GM12872 (cell line): ENCODE measurements at regions not wholly inside any gene's neighbourhood (a gene's known extent, or its start where the extent isn't known, plus 50 kb on each side); places are given as distances from the start of the nearest gene placed in this dataset.

Experiments
- TF ChIP-seq, protein P1 (sequence below): IDR thresholded peaks from 3 replicates; pipeline ENCODE4 v1.5.1; 2011; ENCODE audit warnings: low read depth, mild to moderate bottlenecking, low read length, moderate library complexity; ENCODE audit not compliant: insufficient read depth

DNA sequence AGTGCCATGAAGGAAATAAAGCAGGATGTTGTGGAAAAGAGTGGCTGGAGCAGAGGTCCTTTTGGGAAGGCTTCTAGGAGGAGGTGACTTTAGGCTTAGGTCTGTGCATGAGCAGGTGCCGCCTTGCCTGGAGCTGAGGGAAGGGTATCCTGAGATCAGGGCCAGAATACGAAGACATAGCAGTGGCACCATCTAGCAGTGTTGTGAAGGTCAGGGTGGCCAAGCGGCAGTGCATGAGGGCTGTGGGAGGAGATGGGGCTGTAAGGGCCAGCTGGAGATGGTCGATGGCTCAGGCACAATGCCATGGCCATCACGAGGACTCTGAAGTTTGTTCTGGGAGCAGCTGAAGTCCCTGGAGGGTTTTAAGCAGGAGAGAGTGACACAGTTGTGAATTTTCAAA, 219.5 kb downstream of the PTPRU start:
- TF ChIP-seq, protein P1, sequence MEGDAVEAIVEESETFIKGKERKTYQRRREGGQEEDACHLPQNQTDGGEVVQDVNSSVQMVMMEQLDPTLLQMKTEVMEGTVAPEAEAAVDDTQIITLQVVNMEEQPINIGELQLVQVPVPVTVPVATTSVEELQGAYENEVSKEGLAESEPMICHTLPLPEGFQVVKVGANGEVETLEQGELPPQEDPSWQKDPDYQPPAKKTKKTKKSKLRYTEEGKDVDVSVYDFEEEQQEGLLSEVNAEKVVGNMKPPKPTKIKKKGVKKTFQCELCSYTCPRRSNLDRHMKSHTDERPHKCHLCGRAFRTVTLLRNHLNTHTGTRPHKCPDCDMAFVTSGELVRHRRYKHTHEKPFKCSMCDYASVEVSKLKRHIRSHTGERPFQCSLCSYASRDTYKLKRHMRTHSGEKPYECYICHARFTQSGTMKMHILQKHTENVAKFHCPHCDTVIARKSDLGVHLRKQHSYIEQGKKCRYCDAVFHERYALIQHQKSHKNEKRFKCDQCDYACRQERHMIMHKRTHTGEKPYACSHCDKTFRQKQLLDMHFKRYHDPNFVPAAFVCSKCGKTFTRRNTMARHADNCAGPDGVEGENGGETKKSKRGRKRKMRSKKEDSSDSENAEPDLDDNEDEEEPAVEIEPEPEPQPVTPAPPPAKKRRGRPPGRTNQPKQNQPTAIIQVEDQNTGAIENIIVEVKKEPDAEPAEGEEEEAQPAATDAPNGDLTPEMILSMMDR, result no peak

DNA sequence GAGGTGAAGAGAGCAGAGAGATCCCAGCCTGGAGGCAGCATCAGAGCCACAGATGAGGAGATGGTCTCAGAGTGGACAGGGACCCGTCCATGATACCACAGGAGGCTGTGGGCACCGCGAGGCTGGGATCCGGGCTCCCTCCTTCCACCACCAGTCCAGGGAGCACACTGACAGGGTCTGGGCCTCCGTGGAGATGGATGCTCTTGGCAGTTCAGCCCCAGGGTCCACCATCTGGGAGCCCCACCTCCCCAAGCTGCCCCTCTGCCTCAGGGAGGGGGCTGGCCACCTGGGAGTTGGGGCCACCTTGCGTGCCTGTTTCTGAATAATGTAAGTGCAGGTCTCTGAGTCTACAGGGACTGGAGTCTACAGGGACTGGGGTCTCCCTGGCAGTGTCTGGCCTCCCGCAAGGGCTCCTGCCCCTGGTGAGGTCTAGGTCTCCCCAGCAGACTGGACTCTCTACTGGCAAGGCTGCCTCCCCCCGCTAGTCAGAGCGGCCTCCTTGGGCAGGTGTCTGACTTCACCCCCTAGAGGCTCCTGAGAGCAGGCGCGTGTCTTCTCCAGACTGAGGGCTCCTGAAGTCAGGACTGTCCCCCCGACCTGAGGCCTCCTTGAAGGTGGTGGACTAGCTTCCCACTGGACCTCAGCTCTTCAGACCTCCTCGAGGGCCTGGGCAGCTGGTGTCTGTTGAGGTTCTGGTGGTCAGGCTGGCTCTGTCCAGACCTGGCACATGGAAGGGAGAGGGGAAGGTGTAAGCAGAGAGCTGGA, 218.5 kb downstream of the PTPRU start:
- TF ChIP-seq, protein P1, result no peak

DNA sequence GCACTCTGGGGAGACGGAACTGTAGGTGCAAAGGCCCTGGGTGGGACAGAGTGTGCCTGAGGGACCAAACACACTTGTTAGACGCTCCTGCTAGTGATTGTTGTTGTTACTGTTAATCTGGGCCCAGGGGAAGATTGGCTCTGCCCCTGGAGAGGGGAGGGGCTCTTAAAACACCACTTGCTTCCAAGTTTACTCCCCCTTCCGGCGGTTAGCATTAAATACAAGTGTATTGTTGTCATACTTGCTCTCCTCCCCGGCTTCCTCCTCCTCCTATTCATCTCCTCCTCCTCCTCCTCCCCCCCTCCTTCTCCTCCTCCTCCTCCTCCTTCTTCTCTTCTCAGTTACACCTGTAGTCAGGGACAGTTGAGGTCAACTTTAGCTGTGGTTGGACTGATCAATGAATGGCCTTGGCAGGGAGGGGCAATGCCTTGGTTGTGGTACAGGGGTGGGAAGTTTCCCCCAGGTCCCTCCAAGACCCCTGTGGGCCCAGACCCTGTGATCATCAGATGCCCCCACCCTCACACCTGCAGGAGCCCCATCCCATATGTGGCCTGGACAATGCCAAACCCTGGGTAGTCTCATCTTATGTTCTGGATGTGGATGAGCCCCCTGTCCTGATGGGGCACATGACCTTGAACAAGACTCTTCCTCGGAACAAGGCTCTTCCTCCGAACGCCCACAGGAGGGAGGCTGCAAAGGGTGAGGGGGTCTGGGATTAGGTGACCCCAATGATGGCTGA, 217.3 kb downstream of the PTPRU start:
- TF ChIP-seq, protein P1, result peak; percentile 52; the same call in 2 of the 3 replicates

DNA sequence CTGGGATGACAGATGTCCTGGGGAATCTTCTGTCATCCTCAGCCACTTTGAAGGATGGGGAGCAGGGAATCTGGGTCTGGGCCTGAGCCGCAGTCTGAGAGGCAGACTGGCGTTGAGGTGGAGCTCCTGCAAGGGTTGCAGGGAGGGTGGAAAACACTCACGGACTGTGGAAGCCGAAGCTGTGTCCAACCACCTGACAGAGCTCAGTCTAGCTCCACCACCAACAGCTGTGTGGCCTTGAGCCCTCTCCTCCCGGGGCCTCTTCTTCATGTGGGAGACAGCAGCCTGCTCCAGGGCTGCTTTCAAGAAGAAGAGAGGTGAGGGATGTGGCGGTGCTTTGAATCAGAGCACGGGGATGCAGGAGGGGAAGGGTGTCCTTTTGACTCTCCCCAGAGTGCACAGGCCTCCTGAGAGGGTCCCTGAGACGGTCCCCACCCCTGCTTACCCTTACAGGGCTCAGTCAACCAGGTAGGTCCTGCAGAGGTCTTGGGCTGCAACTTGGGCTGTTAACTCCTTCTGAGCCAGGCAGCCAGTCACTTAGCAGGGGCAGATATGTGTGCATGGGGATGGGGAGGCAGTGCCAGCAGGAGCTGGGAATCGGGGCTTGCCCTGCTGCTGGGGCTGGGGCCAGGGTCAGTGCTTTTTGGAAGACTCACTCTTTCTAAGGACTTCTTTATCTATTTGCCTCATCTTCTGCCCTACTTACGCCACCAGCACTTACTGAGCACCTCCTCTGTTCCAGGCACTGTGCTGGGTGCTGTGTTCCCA, 216.3 kb downstream of the PTPRU start:
- TF ChIP-seq, protein P1, result no peak

DNA sequence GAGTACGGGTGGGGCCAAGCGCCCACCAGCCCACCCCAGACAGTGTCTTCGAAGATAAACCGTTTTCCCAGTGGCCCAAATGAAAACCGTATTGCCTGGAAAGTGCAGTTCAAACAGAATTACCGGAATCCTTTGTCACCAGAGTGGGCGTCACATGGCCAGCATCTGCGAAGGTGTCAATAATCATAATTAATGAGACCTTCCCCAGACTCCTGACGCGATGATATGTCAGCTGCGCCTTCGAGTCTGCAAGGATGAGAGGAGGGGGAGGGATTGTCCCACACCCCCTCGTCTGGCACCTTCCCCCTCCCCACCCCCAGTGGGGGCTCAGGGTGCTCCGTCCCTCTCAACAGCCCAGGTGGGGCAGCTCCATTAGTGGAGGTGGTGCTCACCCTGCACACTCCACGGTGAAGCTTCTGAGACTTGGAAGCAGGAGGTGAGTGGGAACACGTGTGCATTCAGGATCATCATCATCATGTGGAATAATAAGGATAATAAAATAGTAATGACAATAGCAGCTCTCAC, 215.1 kb downstream of the PTPRU start:
- TF ChIP-seq, protein P1, result no peak

DNA sequence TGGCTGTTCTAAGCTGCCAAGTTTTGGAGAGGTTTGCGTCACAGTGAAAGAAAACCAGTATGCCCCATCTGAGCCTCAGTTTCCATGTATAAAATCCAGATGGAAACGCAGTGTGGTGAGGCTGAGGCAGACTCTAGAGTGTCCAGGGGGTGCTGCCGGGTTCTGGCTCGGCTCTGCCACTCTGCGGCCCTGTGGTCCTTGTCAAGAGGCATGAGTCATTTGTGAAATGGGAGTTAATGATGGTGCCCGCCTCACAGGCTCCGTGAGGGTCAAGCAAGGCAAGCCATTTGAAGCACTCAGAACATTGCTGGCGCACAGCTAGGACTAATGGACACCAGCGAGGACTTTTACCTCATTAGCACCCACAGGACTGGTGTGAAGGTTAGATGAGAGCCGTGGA, 214.3 kb downstream of the PTPRU start:
- TF ChIP-seq, protein P1, result no peak

DNA sequence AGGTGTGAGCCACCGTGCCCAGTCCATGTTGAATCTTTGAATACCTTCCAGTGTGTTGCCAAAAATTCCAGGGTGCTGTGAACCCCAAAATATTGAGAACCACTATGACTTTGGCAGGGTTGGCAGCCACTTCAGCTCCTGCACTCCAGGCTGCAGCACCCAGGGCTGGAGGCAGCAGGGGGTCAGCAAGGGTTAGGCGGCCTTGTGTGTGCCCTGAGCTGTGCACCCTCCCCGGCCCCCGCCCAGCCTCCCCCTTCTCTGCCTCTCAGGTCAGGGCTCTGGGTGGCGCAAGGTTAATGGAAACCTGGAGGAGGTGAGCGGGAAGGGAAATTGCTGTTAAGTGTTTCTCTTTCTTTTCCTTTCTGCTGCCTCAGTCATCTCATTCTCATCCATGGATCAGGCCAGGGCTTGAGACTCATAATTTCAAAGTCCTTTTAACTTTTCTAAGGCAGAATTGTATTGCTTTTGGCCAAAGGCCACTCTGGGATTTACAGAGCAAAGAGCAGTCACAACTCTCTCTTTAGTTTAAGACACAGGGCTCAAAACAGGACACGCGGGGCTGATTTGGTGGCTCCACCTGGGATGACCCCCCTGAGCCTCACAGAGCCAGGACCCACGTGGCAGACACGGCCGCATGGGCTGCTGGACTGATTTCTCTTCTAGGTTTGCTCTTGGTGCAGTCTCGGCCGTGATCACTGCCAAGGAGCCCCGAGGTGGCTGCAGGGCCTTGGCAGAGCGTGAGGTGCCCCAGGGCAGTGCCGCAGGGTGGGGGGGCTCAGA, 212.3 kb downstream of the PTPRU start:
- TF ChIP-seq, protein P1, result no peak
